Suprapubic skin (tissue), 4 donors: ENCODE measurements at regions not wholly inside any gene's neighbourhood (a gene's known extent, or its start where the extent isn't known, plus 50 kb on each side); places are given as distances from the start of the nearest gene placed in this dataset.

Source experiments
- CTCF ChIP-seq, 2 donors: fragments of 200-600 bp in 1 of 2; fragments of 450-650 bp in 1 of 2; sonication (generic) in 1 of 2; IDR thresholded peaks; one replicate each; pipeline ENCODE4 v1.5.1; 2016 to 2019; ENCODE audit warnings: antibody characterized with exemption in 2 of 2, mild to moderate bottlenecking in 1 of 2, moderate library complexity in 1 of 2
- EP300 ChIP-seq: sonication (generic); formaldehyde crosslinking; IDR thresholded peaks from one replicate; pipeline ENCODE4 v1.6.1; 2017; ENCODE audit warnings: antibody characterized with exemption
- POLR2A ChIP-seq, 2 donors: fragments of 450-650 bp; IDR thresholded peaks; one replicate each; pipeline ENCODE4 v1.6.1; 2017; ENCODE audit warnings: antibody characterized with exemption in 2 of 2, mild to moderate bottlenecking in 2 of 2, moderate library complexity in 2 of 2
- POLR2AphosphoS5 ChIP-seq, 3 donors: sonication (generic); formaldehyde crosslinking; IDR thresholded peaks; one replicate each; pipeline ENCODE4 v1.6.1; 2017; ENCODE audit warnings: antibody characterized with exemption in 3 of 3

GRCh38 chr3:8324747-8325146 lies 176.9 kb upstream of the LMCD1 start:
- TF ChIP-seq CTCF (IDR thresholded peaks at IDR 0.05) (peak in 1 of 2 donors; percentile 30), POLR2A (IDR thresholded peaks at IDR 0.05) (no peak), POLR2AphosphoS5 (IDR thresholded peaks at IDR 0.05) (no peak), EP300 (no peak)
